HepG2 (cell line): ENCODE measurements at regions not wholly inside any gene's neighbourhood (a gene's known extent, or its start where the extent isn't known, plus 50 kb on each side); places are given as distances from the start of the nearest gene placed in this dataset.

Experiments
- ATAC-seq: fragments of 200-7000 bp; cut with Tn5 transposase; 3 replicates; pipeline ENCODE4 v1.9.1; 2020; ENCODE audit warnings: mild to moderate bottlenecking, moderate library complexity
- BruUV-seq: library from RNA; stranded (reverse); fragments of 400-500 nt; replicated peaks from 2 replicates; lab custom pipeline; 2021; lab: Mats Ljungman, UMichigan
- CTCF ChIA-PET: fragments of 300-600 bp; formaldehyde crosslinking; extraction: SDS; loops from one replicate; lab custom pipeline; 2021; ENCODE audit warnings: low total read pairs, inconsistent platforms, low intra/inter-chr PET ratio; lab: Yijun Ruan, JAX
- POLR2A ChIA-PET: fragments of 350-600 bp; sonication (Branson Sonifier 250); formaldehyde crosslinking; loops from one replicate; lab custom pipeline; 2020; ENCODE audit warnings: antibody characterized with exemption, inconsistent platforms; lab: Yijun Ruan, JAX
- DNase-seq: peaks from one replicate; pipeline ENCODE4 v3.0.0-alpha.2; 2015; ENCODE audit warnings: low spot score
- FAIRE-seq: peaks from 3 replicates; lab custom pipeline; 2011; peaks lifted over from hg19 to GRCh38; lab: Jason Lieb, UNC
- H2AFZ ChIP-seq: one replicate; pipeline ENCODE4 v1.6.1; 2011; ENCODE audit warnings: low read length, inconsistent platforms
- H3K27ac ChIP-seq: fragments of 300-600 bp; 3 replicates; pipeline ENCODE4 v1.8.0; 2011; ENCODE audit warnings: mixed run types, mild to moderate bottlenecking, mixed read lengths, low read length, inconsistent platforms; ENCODE audit not compliant: insufficient read depth; ENCODE audit errors: extremely low read length
- H3K27me3 ChIP-seq, 2 experiments: fragments of 200-600 bp in 1 of 2; 2 replicates in 1 of 2; 3 replicates in 1 of 2; pipeline versions ENCODE4 v1.6.0 to v1.8.0; 2011; ENCODE audit warnings: low read length in 2 of 2, mild to moderate bottlenecking in 2 of 2, moderate library complexity in 2 of 2, inconsistent platforms in 1 of 2; ENCODE audit not compliant: insufficient read depth in 2 of 2, control insufficient read depth in 1 of 2
- H3K36me3 ChIP-seq, 2 experiments: fragments of 200-600 bp in 1 of 2; replicated peaks in 1 of 2; 2 replicates in 1 of 2; 3 replicates in 1 of 2; pipeline versions ENCODE4 v1.5.1 to v1.8.0; 2011; ENCODE audit warnings: low read length in 2 of 2, inconsistent platforms in 1 of 2; ENCODE audit not compliant: insufficient read depth in 2 of 2, control insufficient read depth in 1 of 2
- H3K4me1 ChIP-seq: 2 replicates; pipeline ENCODE4 v1.5.1; 2012; ENCODE audit warnings: low read length, inconsistent platforms; ENCODE audit not compliant: insufficient read depth
- H3K4me2 ChIP-seq: 2 replicates; pipeline ENCODE4 v1.6.0; 2011; ENCODE audit warnings: low read depth, low read length, inconsistent platforms
- H3K4me3 ChIP-seq, 3 experiments: fragments of 200-600 bp in 1 of 3; sonication (generic), shearing (Covaris generic) in 1 of 3; replicated peaks in 1 of 3; 2 replicates each; pipeline ENCODE4 v1.5.1; 2011 to 2016; ENCODE audit warnings: low read length in 3 of 3, inconsistent platforms in 2 of 3, low read depth in 2 of 3, mild to moderate bottlenecking in 2 of 3, control low read depth in 1 of 3, mixed read lengths in 1 of 3; ENCODE audit not compliant: insufficient read depth in 1 of 3
- H3K79me2 ChIP-seq: one replicate; pipeline ENCODE4 v1.6.1; 2011; ENCODE audit warnings: low read length, inconsistent platforms; ENCODE audit not compliant: insufficient read depth
- H3K9ac ChIP-seq: 2 replicates; pipeline ENCODE4 v1.6.0; 2011; ENCODE audit warnings: mild to moderate bottlenecking, low read depth, low read length, inconsistent platforms; ENCODE audit not compliant: insufficient read depth
- H3K9me3 ChIP-seq: 2 replicates; pipeline ENCODE4 v1.5.1; 2012; ENCODE audit warnings: mild to moderate bottlenecking, low read length
- H4K20me1 ChIP-seq: 2 replicates; pipeline ENCODE4 v1.6.0; 2011; ENCODE audit warnings: inconsistent platforms, mild to moderate bottlenecking, low read length, moderate library complexity; ENCODE audit not compliant: insufficient read depth
- ADNP ChIP-seq: sonication (generic); formaldehyde crosslinking; IDR thresholded peaks from 2 replicates; pipeline ENCODE4 v1.4.0; 2020; ENCODE audit warnings: missing genetic modification reagents
- BRCA1 ChIP-seq: sonication (generic); formaldehyde crosslinking; IDR thresholded peaks from 2 replicates; pipeline ENCODE4 v1.4.0; 2020; ENCODE audit warnings: missing genetic modification reagents
- ETV6 ChIP-seq: sonication (generic); formaldehyde crosslinking; conservative IDR thresholded peaks from 2 replicates; pipeline ENCODE4 v1.4.0; 2020; ENCODE audit warnings: missing genetic modification reagents
- KDM4B ChIP-seq: sonication (generic); formaldehyde crosslinking; IDR thresholded peaks from 2 replicates; pipeline ENCODE4 v1.4.0; 2020; ENCODE audit warnings: missing genetic modification reagents
- MBNL3 ChIP-seq: fragments of 250-450 bp; sonication (Bioruptor Pico); conservative IDR thresholded peaks from 2 replicates; pipeline ENCODE4 v1.8.0; 2022; ENCODE audit warnings: mild to moderate bottlenecking, inconsistent platforms
- MXD4 ChIP-seq: IDR thresholded peaks from 2 replicates; pipeline ENCODE4 v1.6.1; 2016; ENCODE audit warnings: mild to moderate bottlenecking, missing biosample characterization, missing genetic modification reagents
- NBN ChIP-seq: fragments of 450-650 bp; conservative IDR thresholded peaks from 2 replicates; pipeline ENCODE4 v1.6.1; 2017
- PHF8 ChIP-seq: sonication (generic); formaldehyde crosslinking; IDR thresholded peaks from 2 replicates; pipeline ENCODE4 v1.5.0; 2020; ENCODE audit warnings: missing genetic modification reagents
- SP2 ChIP-seq: sonication (generic); formaldehyde crosslinking; IDR thresholded peaks from 2 replicates; pipeline ENCODE4 v1.5.1; 2020; ENCODE audit warnings: mild to moderate bottlenecking, missing genetic modification reagents
- ZMYM3 ChIP-seq: sonication (generic); formaldehyde crosslinking; IDR thresholded peaks from 2 replicates; pipeline ENCODE4 v1.5.1; 2020; ENCODE audit warnings: mild to moderate bottlenecking, missing genetic modification reagents
- ZNF260 ChIP-seq: sonication (generic); formaldehyde crosslinking; IDR thresholded peaks from 2 replicates; pipeline ENCODE4 v1.4.0; 2020; ENCODE audit warnings: missing genetic modification reagents, low read depth, mild to moderate bottlenecking, borderline replicate concordance
- ZNF326 ChIP-seq: sonication (generic); formaldehyde crosslinking; IDR thresholded peaks from 2 replicates; pipeline ENCODE4 v1.4.0; 2020; ENCODE audit warnings: missing genetic modification reagents, borderline replicate concordance
- ZNF558 ChIP-seq: sonication (generic); formaldehyde crosslinking; IDR thresholded peaks from 2 replicates; pipeline ENCODE4 v1.9.0; 2022; ENCODE audit warnings: mild to moderate bottlenecking, missing genetic modification reagents, borderline replicate concordance
- ZNF709 ChIP-seq: sonication (generic); formaldehyde crosslinking; IDR thresholded peaks from 2 replicates; pipeline ENCODE4 v1.5.0; 2020; ENCODE audit warnings: mild to moderate bottlenecking, missing genetic modification reagents
- ZNF749 ChIP-seq: sonication (generic); formaldehyde crosslinking; IDR thresholded peaks from 2 replicates; pipeline ENCODE4 v1.8.0; 2022; ENCODE audit warnings: mild to moderate bottlenecking, missing genetic modification reagents, moderate library complexity, borderline replicate concordance
- WGBS: methylation state at CpG from one replicate; pipeline ENCODE4 v1.1.6; 2017; ENCODE audit warnings: low lambda C conversion rate; 5-methylcytosine and 5-hydroxymethylcytosine counted together
- in situ Hi-C: cut with HindIII; loops from 2 replicates; pipeline ENCODE4 v1.10.0; 2017; ENCODE audit warnings: low pct_unique_long_range_greater_than_20kb; ENCODE audit not compliant: extremely low pct_ligation_motif_present
- intact Hi-C: fragments of 100-400 bp; cut with micrococcal nuclease; formaldehyde crosslinking; loops from one replicate; pipeline ENCODE4 v1.10.0; 2022; ENCODE audit not compliant: unreplicated experiment

DNA sequence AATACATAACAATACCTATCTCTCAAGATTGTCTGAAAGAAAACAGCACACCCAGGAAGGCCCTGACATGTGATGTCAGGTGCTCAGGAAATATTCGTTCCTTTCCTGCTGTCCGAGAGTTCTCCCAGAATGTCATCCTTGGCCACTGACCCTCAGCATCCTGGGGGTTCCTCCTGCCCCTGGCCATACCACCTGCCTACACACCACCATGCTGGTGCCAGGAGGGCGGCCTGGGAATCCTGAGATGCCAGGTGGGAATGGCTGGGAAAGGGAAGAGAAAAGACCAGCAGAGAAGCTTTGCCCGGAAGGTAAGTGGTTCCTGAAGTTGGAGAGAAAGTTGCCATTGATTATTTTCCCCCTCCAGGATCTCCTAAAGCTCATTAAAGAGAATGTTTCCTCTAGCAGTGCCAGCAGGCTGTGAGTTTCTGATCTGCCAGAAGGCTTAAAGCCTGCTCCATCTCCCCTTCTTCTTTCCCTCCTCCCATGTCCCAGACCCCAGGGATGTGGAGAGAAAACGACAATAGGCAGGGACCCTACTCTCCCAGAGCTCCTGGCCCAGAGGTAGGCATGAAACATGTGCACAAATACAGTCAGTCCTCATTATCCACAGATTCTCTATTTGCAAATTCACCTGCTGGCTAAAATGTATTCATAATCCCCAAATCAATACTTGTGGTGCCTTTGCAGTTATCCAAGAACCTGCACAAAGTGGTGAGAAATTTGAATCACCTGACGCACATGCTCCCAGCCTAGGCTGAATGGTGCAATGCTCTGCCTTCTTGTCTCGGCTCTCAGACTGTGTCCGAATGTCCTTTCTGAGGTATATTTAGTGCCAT lies 147.1 kb upstream of the MYCN start:
- Histone ChIP-seq H3K4me1 (no peaks in the 10 kb centered on the region), H3K4me2 (no peak overlapping the region), H3K79me2 (no peaks in the 10 kb centered on the region), H3K4me3 (no peak overlapping the region), H3K9ac (no peak overlapping the region), H4K20me1 (no peaks in the 10 kb centered on the region), H3K9me3 (no peaks in the 10 kb centered on the region), H2AFZ (no peak overlapping the region), H3K36me3 (no peaks in the 10 kb centered on the region), H3K27ac (no peak overlapping the region), H3K27me3 (peaks cover 0 to 27% of the 10 kb centered on the region in 2 experiments; a peak in 3 of 5 replicates)
- in situ Hi-C loops, result no loop called here
- ATAC-seq (no peak), FAIRE-seq (no peak), DNase-seq (no peak)
- BruUV-seq, result no TSS peak
- 39% methylated on average over 8 of the region's 8 CpGs for WGBS
- POLR2A ChIA-PET, result no interaction called here
- CTCF ChIA-PET, result no interaction called here
- TF ChIP-seq ZNF260 (no peak), BRCA1 (no peak), ETV6 (CRISPR knock-in tag) (no peak), PHF8 (no peak), ZNF709 (CRISPR knock-in tag) (no peak), NBN (no peak), ZNF326 (CRISPR knock-in tag) (no peak), MXD4 (CRISPR knock-in tag) (no peak), ZMYM3 (CRISPR knock-in tag) (no peak), ADNP (CRISPR knock-in tag) (no peak), ZNF558 (no peak), SP2 (CRISPR knock-in tag) (no peak), ZNF749 (no peak), MBNL3 (CRISPR knock-in tag) (no peak), KDM4B (CRISPR knock-in tag) (no peak)
- TF ChIP-seq, all 625 proteins: peak for 0
- intact Hi-C loops, result no loop called here
